ENCODE measurements at regions not wholly inside any gene's neighbourhood (a gene's known extent, or its start where the extent isn't known, plus 50 kb on each side); places are given as distances from the start of the nearest gene placed in this dataset.
"Not testable (repeated sequence)": the region's sequence is repeated elsewhere in the genome, so short reads cannot be mapped to it uniquely, and the experiment has no call there.

- H3K36me3 Mint-ChIP-seq (ENCODE audit: low read depth): peaks cover 3% of the 10 kb centered on the region
- no peak overlapping the region for H3K4me3 Mint-ChIP-seq
- H3K9me3 Mint-ChIP-seq: peaks cover 15% of the 10 kb centered on the region
- peaks cover 24% of the 10 kb centered on the region for H3K4me1 Mint-ChIP-seq
- H3K27me3 Mint-ChIP-seq (ENCODE audit: low read depth): no peaks in the 10 kb centered on the region
- H3K27ac Mint-ChIP-seq: peak overlapping the region in 1 of 3 experiments; percentile 44
- TF ChIP-seq CTCF (IDR thresholded peaks at IDR 0.05; ENCODE audit: unreplicated experiment in 3 of 3): peak; percentile 83 to 92 (median 87)
Observed at GRCh38 chr14:59055439-59056045, 132.9 kb upstream of the DAAM1 start.

- peaks cover 25% of the 10 kb centered on the region for H3K9me3 Mint-ChIP-seq
- no peak for TF ChIP-seq CTCF (IDR thresholded peaks at IDR 0.05; ENCODE audit: unreplicated experiment in 3 of 3)
- no peaks in the 10 kb centered on the region for H3K27me3 Mint-ChIP-seq (ENCODE audit: low read depth)
- peaks cover 9% of the 10 kb centered on the region for H3K36me3 Mint-ChIP-seq (ENCODE audit: low read depth)
- peaks cover 24% of the 10 kb centered on the region for H3K4me1 Mint-ChIP-seq
- no peak overlapping the region for H3K4me3 Mint-ChIP-seq
- H3K27ac Mint-ChIP-seq: peak overlapping the region in 2 of 3 experiments; percentile 60 to 77
Observed at GRCh38 chr14:59057551-59057950, 130.9 kb upstream of the DAAM1 start.

- not testable (repeated sequence) for H3K27ac Mint-ChIP-seq; H3K27me3 Mint-ChIP-seq (ENCODE audit: low read depth); H3K4me3 Mint-ChIP-seq
- H3K4me1 Mint-ChIP-seq: peaks cover 17% of the 10 kb centered on the region
- peaks cover 13% of the 10 kb centered on the region for H3K36me3 Mint-ChIP-seq (ENCODE audit: low read depth)
- H3K9me3 Mint-ChIP-seq: peaks cover 35% of the 10 kb centered on the region
Observed at GRCh38 chr14:59058776-59059175, 129.7 kb upstream of the DAAM1 start.

- H3K4me3 Mint-ChIP-seq: no peak overlapping the region
- peaks cover 40% of the 10 kb centered on the region for H3K9me3 Mint-ChIP-seq
- H3K4me1 Mint-ChIP-seq: peaks cover 8% of the 10 kb centered on the region
- no peaks in the 10 kb centered on the region for H3K27me3 Mint-ChIP-seq (ENCODE audit: low read depth)
- no peak for TF ChIP-seq CTCF (IDR thresholded peaks at IDR 0.05; ENCODE audit: unreplicated experiment in 3 of 3)
- H3K27ac Mint-ChIP-seq: peak overlapping the region; percentile 20 to 82 (median 69)
- H3K36me3 Mint-ChIP-seq (ENCODE audit: low read depth): peaks cover 13% of the 10 kb centered on the region
Observed at GRCh38 chr14:59060841-59061240, 127.6 kb upstream of the DAAM1 start.

GRCh38 chr14:59061292-59061691, 127.2 kb upstream of the DAAM1 start:
- peak overlapping the region in 2 of 3 experiments; percentile 69 to 82 for H3K27ac Mint-ChIP-seq
- no peaks in the 10 kb centered on the region for H3K27me3 Mint-ChIP-seq (ENCODE audit: low read depth)
- peaks cover 13% of the 10 kb centered on the region for H3K36me3 Mint-ChIP-seq (ENCODE audit: low read depth)
- H3K4me3 Mint-ChIP-seq: no peak overlapping the region
- peaks cover 8% of the 10 kb centered on the region for H3K4me1 Mint-ChIP-seq
- no peak for TF ChIP-seq CTCF (IDR thresholded peaks at IDR 0.05; ENCODE audit: unreplicated experiment in 3 of 3)
- peaks cover 43% of the 10 kb centered on the region for H3K9me3 Mint-ChIP-seq

- Mint-ChIP-seq H3K9me3 (peaks cover 43% of the 10 kb centered on the region), H3K27me3 (ENCODE audit: low read depth) (no peaks in the 10 kb centered on the region), H3K27ac (no peak overlapping the region), H3K36me3 (ENCODE audit: low read depth) (peaks cover 13% of the 10 kb centered on the region), H3K4me3 (no peak overlapping the region), H3K4me1 (peaks cover 4% of the 10 kb centered on the region)
- TF ChIP-seq CTCF (IDR thresholded peaks at IDR 0.05; ENCODE audit: unreplicated experiment in 3 of 3): no peak
Observed at GRCh38 chr14:59063259-59063658, 125.2 kb upstream of the DAAM1 start.
